ENCODE measurements at regions not wholly inside any gene's neighbourhood (a gene's known extent, or its start where the extent isn't known, plus 50 kb on each side); places are given as distances from the start of the nearest gene placed in this dataset.

DNA sequence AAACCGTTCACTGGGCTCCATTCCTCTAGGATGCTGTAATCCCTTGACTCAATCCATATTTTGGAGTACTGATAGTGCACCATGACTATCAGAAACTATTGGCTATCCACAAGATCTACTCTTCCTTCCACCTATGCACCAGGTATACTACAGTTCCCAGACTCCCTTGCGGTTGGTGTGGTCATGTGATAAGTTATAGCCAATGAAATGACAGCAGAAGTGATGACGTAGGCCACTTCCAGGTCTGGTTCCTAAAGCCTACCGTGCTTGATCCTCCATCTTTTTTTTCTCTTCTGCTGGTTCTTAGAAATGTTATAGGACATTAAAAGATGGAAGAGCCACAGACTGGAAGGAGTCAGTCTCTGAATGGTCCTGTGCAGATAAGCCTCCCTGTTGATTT is 278.8 kb upstream of the C16orf82 start:
- peaks cover 7% of the 10 kb centered on the region; the same call in 1 of the 2 replicates for H3K9me3 ChIP-seq (ENCODE audit: low read length)
- H3K36me3 ChIP-seq (ENCODE audit: insufficient read depth, low read length) = no peaks in the 10 kb centered on the region; the same call in 1 of the 2 replicates
- DNase-seq = peak; percentile 63
- H3K9ac ChIP-seq (ENCODE audit: low read length) = no peak overlapping the region
- H3K27ac ChIP-seq (ENCODE audit: low read length) = no peak overlapping the region
- H4K20me1 ChIP-seq (ENCODE audit: insufficient read depth, low read depth, low read length) = no peaks in the 10 kb centered on the region
- H3K9me2 ChIP-seq (replicated peaks; ENCODE audit: insufficient read depth, low read length) = no peaks in the 10 kb centered on the region
- H3K79me2 ChIP-seq (ENCODE audit: low read length) = no peaks in the 10 kb centered on the region
- no peaks in the 10 kb centered on the region for H3K4me1 ChIP-seq (ENCODE audit: low read length)
- no peak overlapping the region for H3K4me2 ChIP-seq (ENCODE audit: low read depth, low read length, poor library complexity, severe bottlenecking)
- H3K4me3 ChIP-seq (ENCODE audit: low read length) = no peak overlapping the region
- H2AFZ ChIP-seq (ENCODE audit: low read length) = no peak overlapping the region
- H3K27me3 ChIP-seq (ENCODE audit: low read length) = no peaks in the 10 kb centered on the region

DNA sequence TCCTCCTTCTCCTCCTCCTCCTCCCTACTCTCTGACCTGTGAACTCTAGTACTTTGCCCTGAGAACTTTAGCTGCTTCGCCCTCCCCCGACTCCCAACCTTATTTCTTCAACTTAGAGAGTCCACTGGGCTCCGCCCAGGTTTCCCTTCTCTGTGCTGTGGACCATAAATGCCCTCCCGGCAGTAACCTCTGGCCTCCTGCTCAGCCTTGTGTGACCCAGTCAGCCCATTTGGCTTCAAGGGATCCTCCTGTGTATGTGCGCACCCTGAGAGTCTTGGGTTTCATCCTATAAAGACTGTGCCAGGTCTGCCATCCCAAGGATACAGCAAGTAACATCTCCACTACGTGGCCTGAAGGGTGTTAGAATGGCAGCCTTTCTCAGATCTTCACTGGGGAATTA is 275.6 kb upstream of the C16orf82 start:
- H3K9me2 ChIP-seq (replicated peaks; ENCODE audit: insufficient read depth, low read length) = no peaks in the 10 kb centered on the region
- no peaks in the 10 kb centered on the region for H3K79me2 ChIP-seq (ENCODE audit: low read length)
- DNase-seq = no peak
- H3K36me3 ChIP-seq (ENCODE audit: insufficient read depth, low read length) = no peaks in the 10 kb centered on the region; the same call in 1 of the 2 replicates
- no peak overlapping the region for H2AFZ ChIP-seq (ENCODE audit: low read length)
- H3K4me2 ChIP-seq (ENCODE audit: low read depth, low read length, poor library complexity, severe bottlenecking) = no peak overlapping the region
- H3K4me1 ChIP-seq (ENCODE audit: low read length) = no peaks in the 10 kb centered on the region
- no peak overlapping the region for H3K9ac ChIP-seq (ENCODE audit: low read length)
- H3K27ac ChIP-seq (ENCODE audit: low read length) = no peak overlapping the region
- no peak overlapping the region for H3K4me3 ChIP-seq (ENCODE audit: low read length)
- no peaks in the 10 kb centered on the region for H4K20me1 ChIP-seq (ENCODE audit: insufficient read depth, low read depth, low read length)
- H3K27me3 ChIP-seq (ENCODE audit: low read length) = no peaks in the 10 kb centered on the region
- H3K9me3 ChIP-seq (ENCODE audit: low read length) = peaks cover 7% of the 10 kb centered on the region; the same call in 1 of the 2 replicates

GRCh38 chr16:26795184-26795583 is 271.5 kb upstream of the C16orf82 start:
- H3K36me3 ChIP-seq (ENCODE audit: insufficient read depth, low read length) = no peaks in the 10 kb centered on the region
- H3K27me3 ChIP-seq (ENCODE audit: low read length) = no peaks in the 10 kb centered on the region
- no peak overlapping the region for H3K9ac ChIP-seq (ENCODE audit: low read length)
- H3K4me1 ChIP-seq (ENCODE audit: low read length) = no peaks in the 10 kb centered on the region
- no peak overlapping the region for H3K4me3 ChIP-seq (ENCODE audit: low read length)
- peak; percentile 70 for DNase-seq
- H3K27ac ChIP-seq (ENCODE audit: low read length) = no peak overlapping the region
- no peak overlapping the region for H3K4me2 ChIP-seq (ENCODE audit: low read depth, low read length, poor library complexity, severe bottlenecking)
- no peaks in the 10 kb centered on the region for H3K79me2 ChIP-seq (ENCODE audit: low read length)
- no peaks in the 10 kb centered on the region for H3K9me3 ChIP-seq (ENCODE audit: low read length)
- no peaks in the 10 kb centered on the region for H4K20me1 ChIP-seq (ENCODE audit: insufficient read depth, low read depth, low read length)
- no peak overlapping the region for H2AFZ ChIP-seq (ENCODE audit: low read length)
- no peaks in the 10 kb centered on the region for H3K9me2 ChIP-seq (replicated peaks; ENCODE audit: insufficient read depth, low read length)

- Histone ChIP-seq H3K27ac (ENCODE audit: low read length) (no peak overlapping the region), H3K9me3 (ENCODE audit: low read length) (no peaks in the 10 kb centered on the region), H3K4me3 (ENCODE audit: low read length) (no peak overlapping the region), H3K36me3 (ENCODE audit: insufficient read depth, low read length) (no peaks in the 10 kb centered on the region), H3K4me2 (ENCODE audit: low read depth, low read length, poor library complexity, severe bottlenecking) (no peak overlapping the region), H3K4me1 (ENCODE audit: low read length) (no peaks in the 10 kb centered on the region), H3K9me2 (replicated peaks; ENCODE audit: insufficient read depth, low read length) (no peaks in the 10 kb centered on the region), H3K79me2 (ENCODE audit: low read length) (no peaks in the 10 kb centered on the region), H4K20me1 (ENCODE audit: insufficient read depth, low read depth, low read length) (no peaks in the 10 kb centered on the region), H3K27me3 (ENCODE audit: low read length) (no peaks in the 10 kb centered on the region), H3K9ac (ENCODE audit: low read length) (no peak overlapping the region), H2AFZ (ENCODE audit: low read length) (no peak overlapping the region)
- no peak for DNase-seq
Observed at GRCh38 chr16:26801628-26802027, 265.1 kb upstream of the C16orf82 start.

DNA sequence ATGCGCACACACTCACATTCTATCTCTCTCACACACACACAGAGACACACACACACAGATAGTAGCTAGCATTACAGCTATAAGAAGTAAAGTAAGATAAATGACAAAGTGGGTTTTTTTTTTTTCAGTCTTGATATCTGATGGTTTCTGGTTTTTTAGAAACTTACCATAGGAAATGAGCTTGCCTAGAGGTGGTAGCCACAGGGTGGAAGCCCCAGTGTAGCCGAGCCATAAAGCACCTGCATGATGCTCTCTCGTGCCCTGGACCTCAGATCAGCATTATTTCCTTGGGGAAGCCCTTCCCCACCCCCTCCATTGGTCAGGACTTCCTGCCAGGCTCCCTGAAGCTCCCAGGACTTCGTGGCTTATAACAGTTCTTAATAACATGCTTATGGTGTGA is 264.3 kb upstream of the C16orf82 start:
- no peaks in the 10 kb centered on the region for H3K36me3 ChIP-seq (ENCODE audit: insufficient read depth, low read length)
- H3K9ac ChIP-seq (ENCODE audit: low read length) = no peak overlapping the region
- H3K4me1 ChIP-seq (ENCODE audit: low read length) = no peaks in the 10 kb centered on the region
- no peaks in the 10 kb centered on the region for H3K79me2 ChIP-seq (ENCODE audit: low read length)
- no peak for DNase-seq
- no peak overlapping the region for H3K4me2 ChIP-seq (ENCODE audit: low read depth, low read length, poor library complexity, severe bottlenecking)
- H3K9me2 ChIP-seq (replicated peaks; ENCODE audit: insufficient read depth, low read length) = no peaks in the 10 kb centered on the region
- no peaks in the 10 kb centered on the region for H3K27me3 ChIP-seq (ENCODE audit: low read length)
- H3K4me3 ChIP-seq (ENCODE audit: low read length) = no peak overlapping the region
- H2AFZ ChIP-seq (ENCODE audit: low read length) = no peak overlapping the region
- no peaks in the 10 kb centered on the region for H4K20me1 ChIP-seq (ENCODE audit: insufficient read depth, low read depth, low read length)
- H3K9me3 ChIP-seq (ENCODE audit: low read length) = no peaks in the 10 kb centered on the region
- H3K27ac ChIP-seq (ENCODE audit: low read length) = no peak overlapping the region

DNA sequence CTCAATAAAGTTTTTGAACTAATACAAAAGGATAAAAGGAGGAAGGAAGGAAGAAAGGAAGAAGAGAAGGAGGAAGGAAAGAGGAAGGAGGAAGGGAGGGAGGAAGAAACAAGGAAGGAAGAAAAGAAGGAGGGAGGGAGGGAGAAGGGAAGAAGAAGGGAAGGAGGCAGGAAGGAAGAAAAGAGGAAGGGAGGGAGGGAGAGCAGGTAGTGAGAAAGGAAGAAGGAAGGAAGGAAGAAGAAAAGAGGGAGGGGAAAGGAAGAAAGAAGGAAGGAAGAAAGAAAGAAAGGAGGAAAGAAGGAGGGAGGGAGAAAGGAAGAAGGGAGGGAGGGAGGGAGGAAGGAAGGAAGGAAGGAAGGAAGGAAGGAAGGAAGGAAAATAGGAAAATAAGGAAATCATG is 263.8 kb upstream of the C16orf82 start:
- Histone ChIP-seq H3K79me2 (ENCODE audit: low read length) (no peaks in the 10 kb centered on the region), H3K4me2 (ENCODE audit: low read depth, low read length, poor library complexity, severe bottlenecking) (no peak overlapping the region), H3K27me3 (ENCODE audit: low read length) (no peaks in the 10 kb centered on the region), H3K9me3 (ENCODE audit: low read length) (no peaks in the 10 kb centered on the region), H3K9ac (ENCODE audit: low read length) (no peak overlapping the region), H3K36me3 (ENCODE audit: insufficient read depth, low read length) (no peaks in the 10 kb centered on the region), H2AFZ (ENCODE audit: low read length) (no peak overlapping the region), H3K9me2 (replicated peaks; ENCODE audit: insufficient read depth, low read length) (no peaks in the 10 kb centered on the region), H3K27ac (ENCODE audit: low read length) (no peak overlapping the region), H4K20me1 (ENCODE audit: insufficient read depth, low read depth, low read length) (no peaks in the 10 kb centered on the region), H3K4me1 (ENCODE audit: low read length) (no peaks in the 10 kb centered on the region), H3K4me3 (ENCODE audit: low read length) (no peak overlapping the region)
- DNase-seq = no peak

GRCh38 chr16:26806657-26807056 is 260.1 kb upstream of the C16orf82 start:
- Histone ChIP-seq H3K79me2 (ENCODE audit: low read length) (no peaks in the 10 kb centered on the region), H4K20me1 (ENCODE audit: insufficient read depth, low read depth, low read length) (no peaks in the 10 kb centered on the region), H3K4me2 (ENCODE audit: low read depth, low read length, poor library complexity, severe bottlenecking) (no peak overlapping the region), H3K9me2 (replicated peaks; ENCODE audit: insufficient read depth, low read length) (no peaks in the 10 kb centered on the region), H3K4me1 (ENCODE audit: low read length) (no peaks in the 10 kb centered on the region), H3K27ac (ENCODE audit: low read length) (no peak overlapping the region), H3K9ac (ENCODE audit: low read length) (no peak overlapping the region), H3K36me3 (ENCODE audit: insufficient read depth, low read length) (no peaks in the 10 kb centered on the region), H2AFZ (ENCODE audit: low read length) (no peak overlapping the region), H3K27me3 (ENCODE audit: low read length) (no peaks in the 10 kb centered on the region), H3K9me3 (ENCODE audit: low read length) (no peaks in the 10 kb centered on the region; the same call in 1 of the 2 replicates), H3K4me3 (ENCODE audit: low read length) (no peak overlapping the region)
- DNase-seq = no peak

DNA sequence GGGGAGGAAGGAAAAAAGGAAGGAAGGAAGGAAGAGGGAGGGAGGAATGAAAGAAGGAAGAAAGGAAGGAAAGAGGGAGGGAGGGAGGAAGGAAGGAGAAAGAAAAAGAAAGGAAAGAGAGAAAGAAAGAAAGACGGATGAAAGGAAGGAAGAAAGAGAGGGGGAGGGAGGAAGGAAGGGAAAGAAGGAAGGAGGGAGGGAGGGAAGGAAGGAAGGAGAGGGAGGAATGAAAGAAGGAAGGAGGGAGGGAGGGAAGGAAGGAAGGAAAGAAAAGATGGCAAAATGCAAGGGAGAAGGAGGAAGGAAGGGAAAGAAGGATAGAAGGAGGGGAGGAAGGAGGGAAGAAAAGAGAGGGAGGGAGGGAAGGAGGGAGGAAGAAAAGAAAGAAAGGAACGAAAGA is 257.3 kb upstream of the C16orf82 start:
- H2AFZ ChIP-seq (ENCODE audit: low read length) = no peak overlapping the region
- H3K79me2 ChIP-seq (ENCODE audit: low read length) = no peaks in the 10 kb centered on the region
- no peaks in the 10 kb centered on the region for H3K27me3 ChIP-seq (ENCODE audit: low read length)
- H4K20me1 ChIP-seq (ENCODE audit: insufficient read depth, low read depth, low read length) = no peaks in the 10 kb centered on the region
- no peak overlapping the region for H3K4me3 ChIP-seq (ENCODE audit: low read length)
- no peak overlapping the region for H3K27ac ChIP-seq (ENCODE audit: low read length)
- no peak overlapping the region for H3K9ac ChIP-seq (ENCODE audit: low read length)
- no peaks in the 10 kb centered on the region for H3K36me3 ChIP-seq (ENCODE audit: insufficient read depth, low read length)
- no peaks in the 10 kb centered on the region for H3K4me1 ChIP-seq (ENCODE audit: low read length)
- no peak overlapping the region for H3K4me2 ChIP-seq (ENCODE audit: low read depth, low read length, poor library complexity, severe bottlenecking)
- H3K9me2 ChIP-seq (replicated peaks; ENCODE audit: insufficient read depth, low read length) = no peaks in the 10 kb centered on the region
- peaks cover 5% of the 10 kb centered on the region; the same call in 1 of the 2 replicates for H3K9me3 ChIP-seq (ENCODE audit: low read length)
- DNase-seq = no peak

GRCh38 chr16:26816266-26816665 is 250.5 kb upstream of the C16orf82 start:
- Histone ChIP-seq H2AFZ (ENCODE audit: low read length) (no peak overlapping the region), H3K9ac (ENCODE audit: low read length) (no peak overlapping the region)
- no peak for DNase-seq

More at GRCh38 chr16:26816266-26816665, 250.5 kb upstream of the C16orf82 start:
- Histone ChIP-seq H3K27ac (ENCODE audit: low read length) (no peak overlapping the region), H4K20me1 (ENCODE audit: insufficient read depth, low read depth, low read length) (no peaks in the 10 kb centered on the region), H3K9me3 (ENCODE audit: low read length) (peaks cover 5% of the 10 kb centered on the region; the same call in 1 of the 2 replicates), H3K36me3 (ENCODE audit: insufficient read depth, low read length) (no peaks in the 10 kb centered on the region), H3K4me2 (ENCODE audit: low read depth, low read length, poor library complexity, severe bottlenecking) (no peak overlapping the region), H3K27me3 (ENCODE audit: low read length) (no peaks in the 10 kb centered on the region), H3K79me2 (ENCODE audit: low read length) (no peaks in the 10 kb centered on the region), H3K4me3 (ENCODE audit: low read length) (no peak overlapping the region), H3K4me1 (ENCODE audit: low read length) (no peaks in the 10 kb centered on the region), H3K9me2 (replicated peaks; ENCODE audit: insufficient read depth, low read length) (no peaks in the 10 kb centered on the region)

Data from Karpas-422 (cell line).